Esophagus squamous epithelium (tissue), 5 donors: ENCODE measurements at regions not wholly inside any gene's neighbourhood (a gene's known extent, or its start where the extent isn't known, plus 50 kb on each side); places are given as distances from the start of the nearest gene placed in this dataset.

ENCODE experiments used
- DNase-seq: peaks from one replicate; lab custom pipeline; 2025; lab: John Stamatoyannopoulos, UW
- H3K27ac ChIP-seq, 4 donors: fragments of 200-600 bp; sonication (generic); one replicate each; pipeline ENCODE4 v1.5.1; 2016 to 2019; ENCODE audit warnings: mild to moderate bottlenecking in 1 of 4
- H3K27me3 ChIP-seq, 4 donors: fragments of 200-600 bp; sonication (generic); 1 replicate in 3 of 4; 2 replicates in 1 of 4; pipeline versions ENCODE4 v1.5.1 to v1.6.0; 2017 to 2021; ENCODE audit warnings: antibody characterized with exemption in 1 of 4
- H3K36me3 ChIP-seq, 3 donors: fragments of 200-600 bp; sonication (generic); one replicate each; pipeline ENCODE4 v1.5.1; 2016 to 2019
- H3K4me1 ChIP-seq, 3 donors: fragments of 200-600 bp; sonication (generic); one replicate each; pipeline ENCODE4 v1.5.1; 2017 to 2019
- H3K4me3 ChIP-seq, 4 donors: fragments of 200-600 bp; sonication (generic); 1 replicate in 3 of 4; 2 replicates in 1 of 4; pipeline ENCODE4 v1.5.1; 2016 to 2019; ENCODE audit warnings: mild to moderate bottlenecking in 2 of 4, moderate library complexity in 1 of 4
- H3K9me3 ChIP-seq, 3 donors: fragments of 200-600 bp; sonication (generic); one replicate each; pipeline ENCODE4 v1.5.1; 2016 to 2019
- POLR2A ChIP-seq, 4 donors: fragments of 450-650 bp; IDR thresholded peaks; one replicate each; pipeline ENCODE4 v1.6.1; 2017; ENCODE audit warnings: antibody characterized with exemption in 4 of 4, mild to moderate bottlenecking in 4 of 4, moderate library complexity in 3 of 4
- WGBS, 2 donors: methylation state at CpG; one replicate each; pipeline ENCODE4 v1.1.5; 2018; 5-methylcytosine and 5-hydroxymethylcytosine counted together
- intact Hi-C: fragments of 100-400 bp; cut with DNase I; formaldehyde crosslinking; loops from one replicate; pipeline ENCODE4 v1.15.0; 2022
- TF ChIP-seq, protein P1 (sequence below), 6 experiments: fragments of 450-650 bp in 4 of 6; fragments of 200-600 bp in 2 of 6; sonication (generic) in 2 of 6; IDR thresholded peaks; one replicate each; pipeline ENCODE4 v1.5.1; 2016 to 2019; ENCODE audit warnings: antibody characterized with exemption in 6 of 6, mild to moderate bottlenecking in 4 of 6, moderate library complexity in 4 of 6
- donor health status: DM: yes; HTN: yes; CAD: no.

DNA sequence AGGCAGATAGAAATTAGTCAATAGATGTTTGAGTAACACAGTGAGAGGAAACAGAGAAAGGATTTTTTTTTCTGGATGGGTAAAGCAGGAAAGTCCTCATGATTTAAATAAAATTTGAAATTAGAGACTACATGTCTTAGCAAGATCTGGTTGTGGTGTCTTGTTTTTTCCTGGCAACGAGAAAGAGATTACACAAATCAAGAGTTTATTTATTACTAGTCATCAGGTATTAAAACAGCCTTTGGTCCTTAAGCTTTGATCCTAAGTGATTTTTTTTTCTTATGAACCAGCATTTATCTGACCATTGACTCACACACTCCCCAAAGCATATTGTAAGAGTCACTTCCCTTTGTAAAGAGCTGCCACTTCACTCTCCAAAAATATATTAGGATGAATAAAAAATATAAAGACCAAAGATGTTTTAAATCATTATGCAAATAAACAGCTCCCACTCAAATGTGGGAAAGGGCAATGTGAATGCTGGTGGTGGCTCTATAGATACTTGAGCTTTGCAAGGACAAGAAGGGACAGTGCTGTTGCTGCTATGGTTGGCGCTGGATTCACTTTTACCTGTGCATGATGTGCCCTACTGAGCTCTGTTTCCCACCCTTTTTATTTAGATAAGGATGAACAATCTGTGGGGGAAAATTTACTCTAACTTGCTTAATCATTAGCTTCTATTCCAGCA, 1726.5 kb downstream of the MAT2B start:
- 26 to 31% methylated on average over 2 of the region's 2 CpGs for WGBS, 2 donors
- Histone ChIP-seq H3K27me3 (no peaks in the 10 kb centered on the region), H3K9me3 (peaks cover 0 to 3% (median 0%) of the 10 kb centered on the region in 3 donors), H3K36me3 (no peaks in the 10 kb centered on the region), H3K27ac (no peak overlapping the region), H3K4me1 (peaks cover 0 to 7% (median 0%) of the 10 kb centered on the region in 3 donors), H3K4me3 (no peak overlapping the region)
- intact Hi-C loops = no loop called here
- no peak for TF ChIP-seq POLR2A (IDR thresholded peaks at IDR 0.05)
- TF ChIP-seq, protein P1, sequence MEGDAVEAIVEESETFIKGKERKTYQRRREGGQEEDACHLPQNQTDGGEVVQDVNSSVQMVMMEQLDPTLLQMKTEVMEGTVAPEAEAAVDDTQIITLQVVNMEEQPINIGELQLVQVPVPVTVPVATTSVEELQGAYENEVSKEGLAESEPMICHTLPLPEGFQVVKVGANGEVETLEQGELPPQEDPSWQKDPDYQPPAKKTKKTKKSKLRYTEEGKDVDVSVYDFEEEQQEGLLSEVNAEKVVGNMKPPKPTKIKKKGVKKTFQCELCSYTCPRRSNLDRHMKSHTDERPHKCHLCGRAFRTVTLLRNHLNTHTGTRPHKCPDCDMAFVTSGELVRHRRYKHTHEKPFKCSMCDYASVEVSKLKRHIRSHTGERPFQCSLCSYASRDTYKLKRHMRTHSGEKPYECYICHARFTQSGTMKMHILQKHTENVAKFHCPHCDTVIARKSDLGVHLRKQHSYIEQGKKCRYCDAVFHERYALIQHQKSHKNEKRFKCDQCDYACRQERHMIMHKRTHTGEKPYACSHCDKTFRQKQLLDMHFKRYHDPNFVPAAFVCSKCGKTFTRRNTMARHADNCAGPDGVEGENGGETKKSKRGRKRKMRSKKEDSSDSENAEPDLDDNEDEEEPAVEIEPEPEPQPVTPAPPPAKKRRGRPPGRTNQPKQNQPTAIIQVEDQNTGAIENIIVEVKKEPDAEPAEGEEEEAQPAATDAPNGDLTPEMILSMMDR (IDR thresholded peaks at IDR 0.05) = no peak
- no peak for DNase-seq

DNA sequence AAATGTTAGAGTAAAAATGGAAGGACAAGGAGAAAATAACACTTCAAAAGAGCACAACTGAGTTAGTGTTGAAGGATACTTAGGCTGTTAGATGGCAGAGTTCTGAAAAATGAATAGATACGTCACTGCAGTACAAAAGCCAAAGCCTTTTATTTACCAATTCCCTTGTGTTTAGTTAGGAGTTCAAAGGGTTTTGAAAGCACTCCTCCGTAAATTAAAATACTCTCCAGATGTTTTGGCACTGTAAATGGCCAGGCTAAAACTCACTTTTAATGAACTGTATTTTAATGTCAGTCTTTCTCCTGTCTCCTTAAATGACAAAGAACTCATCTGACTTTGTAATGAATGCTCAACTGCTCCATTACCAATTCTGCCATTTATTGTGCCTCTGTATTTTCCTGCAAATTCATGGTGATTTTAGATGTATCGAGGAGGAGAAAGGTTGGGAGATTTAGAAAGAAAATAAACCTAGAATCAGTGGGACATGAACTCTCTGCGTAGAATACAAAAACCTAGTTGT, 1727.2 kb downstream of the MAT2B start:
- no peak for TF ChIP-seq POLR2A (IDR thresholded peaks at IDR 0.05)
- TF ChIP-seq, protein P1 (IDR thresholded peaks at IDR 0.05) = no peak
- peaks cover 0 to 3% (median 0%) of the 10 kb centered on the region in 3 donors for H3K9me3 ChIP-seq
- H3K4me3 ChIP-seq = no peak overlapping the region
- intact Hi-C loops = no loop called here
- no peak overlapping the region for H3K27ac ChIP-seq
- DNase-seq = no peak
- H3K4me1 ChIP-seq = peaks cover 0 to 7% (median 0%) of the 10 kb centered on the region in 3 donors
- H3K36me3 ChIP-seq = no peaks in the 10 kb centered on the region
- WGBS, 2 donors = 28 to 40% methylated on average over 4 of the region's 4 CpGs
- H3K27me3 ChIP-seq = no peaks in the 10 kb centered on the region

DNA sequence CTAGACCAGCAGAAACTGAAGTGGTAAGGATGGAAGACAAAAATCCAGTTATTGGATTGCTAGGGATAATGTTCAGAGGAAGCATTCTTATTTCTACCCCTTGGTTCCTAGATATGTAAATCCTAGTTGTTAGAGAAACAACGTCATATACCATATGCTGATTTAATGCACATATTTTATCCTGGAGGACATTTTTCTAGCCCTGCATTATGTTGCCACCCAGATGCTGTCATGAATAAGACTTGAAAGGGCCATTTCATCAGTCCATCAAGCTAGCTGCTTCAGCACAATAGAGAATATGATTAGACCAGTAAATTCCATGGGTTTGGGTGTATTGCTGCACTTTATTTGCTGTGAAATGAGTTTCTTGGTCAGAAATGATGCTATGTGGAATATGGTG, 1736.4 kb downstream of the MAT2B start:
- TF ChIP-seq POLR2A (IDR thresholded peaks at IDR 0.05) = no peak
- TF ChIP-seq, protein P1 (IDR thresholded peaks at IDR 0.05) = no peak
- no peak overlapping the region for H3K27ac ChIP-seq
- DNase-seq = no peak
- H3K36me3 ChIP-seq = no peaks in the 10 kb centered on the region
- H3K27me3 ChIP-seq = no peaks in the 10 kb centered on the region
- H3K4me1 ChIP-seq = no peaks in the 10 kb centered on the region
- intact Hi-C loops = no loop called here
- H3K9me3 ChIP-seq = no peaks in the 10 kb centered on the region
- WGBS, 2 donors = 88% methylated on average over 1 of the region's 1 CpG
- H3K4me3 ChIP-seq = no peak overlapping the region

DNA sequence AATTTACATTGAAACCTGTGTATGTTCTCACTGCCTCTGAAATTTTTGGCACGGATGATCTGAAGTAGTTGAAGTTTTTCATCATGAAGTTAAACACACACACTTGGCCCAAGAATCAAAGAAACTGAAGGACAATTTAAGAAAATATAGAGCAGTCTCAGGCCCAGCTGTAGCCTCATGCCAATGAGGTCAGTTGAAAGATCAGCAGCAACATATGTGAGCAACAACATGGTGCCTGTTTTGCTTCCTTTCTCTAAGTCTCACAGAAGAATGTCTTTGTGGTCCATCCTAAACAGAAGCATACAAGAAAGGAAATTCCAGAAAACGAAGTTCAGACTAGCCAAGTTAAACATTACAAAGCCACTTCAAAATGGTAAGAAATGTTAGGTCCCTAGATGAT, 1737.2 kb downstream of the MAT2B start:
- Histone ChIP-seq H3K4me1 (no peaks in the 10 kb centered on the region), H3K9me3 (no peaks in the 10 kb centered on the region), H3K36me3 (no peaks in the 10 kb centered on the region), H3K27ac (no peak overlapping the region), H3K4me3 (no peak overlapping the region), H3K27me3 (no peaks in the 10 kb centered on the region)
- no peak for DNase-seq
- intact Hi-C loops = no loop called here
- TF ChIP-seq, protein P1 (IDR thresholded peaks at IDR 0.05) = no peak
- no peak for TF ChIP-seq POLR2A (IDR thresholded peaks at IDR 0.05)
- 48% methylated on average over 2 of the region's 2 CpGs for WGBS, 2 donors

DNA sequence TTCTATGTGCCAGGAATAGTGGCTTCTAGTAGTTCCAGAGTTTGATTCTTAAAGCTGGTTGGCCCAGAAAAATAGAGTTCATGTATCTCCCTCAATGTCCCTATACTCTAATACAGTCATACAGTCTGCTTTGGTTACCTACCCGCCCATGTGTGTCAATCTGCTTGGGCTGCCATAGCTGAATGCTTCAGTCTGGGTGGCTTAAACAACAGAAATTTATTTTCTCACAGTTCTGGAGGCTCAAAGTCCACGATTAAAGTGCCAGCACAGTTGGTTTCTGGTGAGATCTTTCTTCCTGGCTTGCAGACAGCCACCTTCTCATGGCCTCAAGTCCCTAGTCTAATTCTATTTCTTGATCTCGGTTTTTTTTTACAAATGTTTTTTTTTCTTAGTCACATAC, 1739.0 kb downstream of the MAT2B start:
- 49 to 69% methylated on average over 3 of the region's 3 CpGs for WGBS, 2 donors
- Histone ChIP-seq H3K4me1 (no peaks in the 10 kb centered on the region), H3K4me3 (no peak overlapping the region), H3K27ac (no peak overlapping the region), H3K27me3 (no peaks in the 10 kb centered on the region), H3K36me3 (no peaks in the 10 kb centered on the region), H3K9me3 (no peaks in the 10 kb centered on the region)
- intact Hi-C loops = no loop called here
- no peak for TF ChIP-seq POLR2A (IDR thresholded peaks at IDR 0.05)
- TF ChIP-seq, protein P1 (IDR thresholded peaks at IDR 0.05) = no peak
- no peak for DNase-seq
